HG03575 (cell line): ENCODE measurements at regions not wholly inside any gene's neighbourhood (a gene's known extent, or its start where the extent isn't known, plus 50 kb on each side); places are given as distances from the start of the nearest gene placed in this dataset.

Experiments used
- ATAC-seq: cut with Tn5 transposase; IDR thresholded peaks from one replicate; pipeline ENCODE4 v1.9.1; 2021; ENCODE audit not compliant: unreplicated experiment, insufficient number of reproducible peaks, low FRiP score; ENCODE audit errors: extremely low read depth

- no peak for ATAC-seq
Measured at GRCh38 chr17:71325117-71325516, 795.7 kb upstream of the SOX9 start.

GRCh38 chr17:71325886-71326285 is 794.9 kb upstream of the SOX9 start:
- no peak for ATAC-seq

- ATAC-seq: no peak
Measured at GRCh38 chr17:71327376-71328059, 793.3 kb upstream of the SOX9 start.

- no peak for ATAC-seq
Measured at GRCh38 chr17:71329310-71330098, 791.3 kb upstream of the SOX9 start.

GRCh38 chr17:71330099-71330375 is 790.8 kb upstream of the SOX9 start:
- ATAC-seq: no peak

GRCh38 chr17:71331754-71332325 is 789.0 kb upstream of the SOX9 start:
- no peak for ATAC-seq

GRCh38 chr17:71334048-71334751 is 786.6 kb upstream of the SOX9 start:
- no peak for ATAC-seq

GRCh38 chr17:71335212-71335611 is 785.6 kb upstream of the SOX9 start:
- no peak for ATAC-seq

GRCh38 chr17:71337938-71338337 is 782.9 kb upstream of the SOX9 start:
- no peak for ATAC-seq

- no peak for ATAC-seq
Measured at GRCh38 chr17:71338396-71338795, 782.4 kb upstream of the SOX9 start.

GRCh38 chr17:71339206-71339605 is 781.6 kb upstream of the SOX9 start:
- no peak for ATAC-seq

- no peak for ATAC-seq
Measured at GRCh38 chr17:71342737-71343136, 778.1 kb upstream of the SOX9 start.

GRCh38 chr17:71349908-71350600 is 770.8 kb upstream of the SOX9 start:
- no peak for ATAC-seq

- no peak for ATAC-seq
Measured at GRCh38 chr17:71360301-71360700, 760.5 kb upstream of the SOX9 start.

- ATAC-seq: no peak
Measured at GRCh38 chr17:71361656-71362450, 759.0 kb upstream of the SOX9 start.

- no peak for ATAC-seq
Measured at GRCh38 chr17:71363661-71364060, 757.2 kb upstream of the SOX9 start.

GRCh38 chr17:71371809-71372208 is 749.0 kb upstream of the SOX9 start:
- ATAC-seq: no peak

- no peak for ATAC-seq
Measured at GRCh38 chr17:71375948-71376347, 744.9 kb upstream of the SOX9 start.

- ATAC-seq: no peak
Measured at GRCh38 chr17:71376933-71377332, 743.9 kb upstream of the SOX9 start.
